Chondrocyte (in vitro differentiated cells): ENCODE measurements at regions not wholly inside any gene's neighbourhood (a gene's known extent, or its start where the extent isn't known, plus 50 kb on each side); places are given as distances from the start of the nearest gene placed in this dataset.
A peak's percentile ranks its signal among the peaks of the same experiment; 100 is the strongest.

Source experiments
- DNase-seq: peaks from one replicate; pipeline ENCODE4 v3.0.0; 2021; ENCODE audit warnings: mixed read lengths, low spot score
- H3K27ac Mint-ChIP-seq: one replicate; pipeline ENCODE4 v1.8.0; 2021; ENCODE audit warnings: mild to moderate bottlenecking, moderate library complexity, mixed read lengths; ENCODE audit not compliant: unreplicated experiment
- H3K27me3 Mint-ChIP-seq: 2 replicates; pipeline ENCODE4 v1.8.0; 2021; ENCODE audit warnings: low read depth, mixed read lengths
- H3K36me3 Mint-ChIP-seq: 2 replicates; pipeline ENCODE4 v1.8.0; 2021; ENCODE audit warnings: low read depth, mixed read lengths
- H3K4me1 Mint-ChIP-seq: 2 replicates; pipeline ENCODE4 v1.8.0; 2021; ENCODE audit warnings: low read depth, mild to moderate bottlenecking, mixed read lengths
- H3K4me3 Mint-ChIP-seq: one replicate; pipeline ENCODE4 v1.8.0; 2021; ENCODE audit warnings: mild to moderate bottlenecking, moderate library complexity, mixed read lengths; ENCODE audit not compliant: unreplicated experiment
- H3K9me3 Mint-ChIP-seq: 2 replicates; pipeline ENCODE4 v1.8.0; 2021; ENCODE audit warnings: low read depth, mixed read lengths
- CTCF ChIP-seq: fragments of 200-600 bp; sonication (generic); IDR thresholded peaks from 2 replicates; pipeline ENCODE4 v1.5.0; 2021; ENCODE audit warnings: antibody characterized with exemption, mild to moderate bottlenecking, moderate library complexity

- Mint-ChIP-seq H3K4me3 (no peak overlapping the region), H3K27ac (no peak overlapping the region)
Measured at GRCh38 chr10:131636841-131637724, 263.7 kb upstream of the PPP2R2D start.

GRCh38 chr10:131638049-131638879, 262.5 kb upstream of the PPP2R2D start:
- H3K9me3 Mint-ChIP-seq = peaks cover 48% of the 10 kb centered on the region
- no peaks in the 10 kb centered on the region for H3K36me3 Mint-ChIP-seq
- H3K27ac Mint-ChIP-seq = no peak overlapping the region
- no peaks in the 10 kb centered on the region for H3K4me1 Mint-ChIP-seq
- no peaks in the 10 kb centered on the region for H3K27me3 Mint-ChIP-seq
- TF ChIP-seq CTCF = no peak
- peak; percentile 67 for DNase-seq
- no peak overlapping the region for H3K4me3 Mint-ChIP-seq

More at GRCh38 chr10:131636841-131637724, 263.7 kb upstream of the PPP2R2D start:
- H3K4me1 Mint-ChIP-seq = no peaks in the 10 kb centered on the region
- H3K27me3 Mint-ChIP-seq = no peaks in the 10 kb centered on the region
- TF ChIP-seq CTCF = no peak
- H3K36me3 Mint-ChIP-seq = no peaks in the 10 kb centered on the region
- DNase-seq = peak; percentile 63
- peaks cover 54% of the 10 kb centered on the region for H3K9me3 Mint-ChIP-seq

- peak; percentile 34 for DNase-seq
- Mint-ChIP-seq H3K36me3 (no peaks in the 10 kb centered on the region), H3K4me3 (no peak overlapping the region), H3K27me3 (no peaks in the 10 kb centered on the region), H3K27ac (no peak overlapping the region), H3K4me1 (no peaks in the 10 kb centered on the region), H3K9me3 (peaks cover 43% of the 10 kb centered on the region)
- no peak for TF ChIP-seq CTCF
Measured at GRCh38 chr10:131638880-131639278, 261.9 kb upstream of the PPP2R2D start.

- Mint-ChIP-seq H3K27ac (no peak overlapping the region), H3K9me3 (peaks cover 39% of the 10 kb centered on the region), H3K36me3 (no peaks in the 10 kb centered on the region), H3K27me3 (no peaks in the 10 kb centered on the region), H3K4me1 (no peaks in the 10 kb centered on the region), H3K4me3 (no peak overlapping the region)
- TF ChIP-seq CTCF = no peak
- no peak for DNase-seq
Measured at GRCh38 chr10:131640045-131640644, 260.7 kb upstream of the PPP2R2D start.

GRCh38 chr10:131641231-131641630, 259.6 kb upstream of the PPP2R2D start:
- no peak for DNase-seq
- H3K27ac Mint-ChIP-seq = no peak overlapping the region
- no peak for TF ChIP-seq CTCF
- no peaks in the 10 kb centered on the region for H3K36me3 Mint-ChIP-seq
- H3K27me3 Mint-ChIP-seq = no peaks in the 10 kb centered on the region
- no peaks in the 10 kb centered on the region for H3K4me1 Mint-ChIP-seq
- no peak overlapping the region for H3K4me3 Mint-ChIP-seq
- peaks cover 41% of the 10 kb centered on the region for H3K9me3 Mint-ChIP-seq
